ENCODE measurements at regions not wholly inside any gene's neighbourhood (a gene's known extent, or its start where the extent isn't known, plus 50 kb on each side); places are given as distances from the start of the nearest gene placed in this dataset.

DNA sequence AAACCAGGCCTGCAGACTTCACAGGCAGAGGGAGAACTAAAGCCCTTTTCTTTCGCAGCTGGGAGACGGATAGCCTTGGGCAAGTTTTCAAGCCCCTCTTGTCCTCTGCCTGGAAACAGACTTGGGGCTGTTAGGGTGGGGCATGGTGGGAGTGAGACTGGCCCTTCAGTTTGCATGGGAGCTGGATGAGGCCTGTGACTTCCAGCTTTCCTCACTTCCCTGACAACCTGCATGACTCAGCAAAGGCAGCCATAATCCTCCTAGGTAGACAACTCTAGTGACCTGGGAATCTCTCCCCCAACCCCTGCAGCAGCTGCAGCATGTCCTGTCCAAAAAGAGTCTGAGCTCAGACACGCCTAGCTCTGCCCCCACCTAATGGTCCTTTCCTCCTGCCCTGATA, 93.0 kb downstream of the POSTN start:
- TF ChIP-seq, protein P1, sequence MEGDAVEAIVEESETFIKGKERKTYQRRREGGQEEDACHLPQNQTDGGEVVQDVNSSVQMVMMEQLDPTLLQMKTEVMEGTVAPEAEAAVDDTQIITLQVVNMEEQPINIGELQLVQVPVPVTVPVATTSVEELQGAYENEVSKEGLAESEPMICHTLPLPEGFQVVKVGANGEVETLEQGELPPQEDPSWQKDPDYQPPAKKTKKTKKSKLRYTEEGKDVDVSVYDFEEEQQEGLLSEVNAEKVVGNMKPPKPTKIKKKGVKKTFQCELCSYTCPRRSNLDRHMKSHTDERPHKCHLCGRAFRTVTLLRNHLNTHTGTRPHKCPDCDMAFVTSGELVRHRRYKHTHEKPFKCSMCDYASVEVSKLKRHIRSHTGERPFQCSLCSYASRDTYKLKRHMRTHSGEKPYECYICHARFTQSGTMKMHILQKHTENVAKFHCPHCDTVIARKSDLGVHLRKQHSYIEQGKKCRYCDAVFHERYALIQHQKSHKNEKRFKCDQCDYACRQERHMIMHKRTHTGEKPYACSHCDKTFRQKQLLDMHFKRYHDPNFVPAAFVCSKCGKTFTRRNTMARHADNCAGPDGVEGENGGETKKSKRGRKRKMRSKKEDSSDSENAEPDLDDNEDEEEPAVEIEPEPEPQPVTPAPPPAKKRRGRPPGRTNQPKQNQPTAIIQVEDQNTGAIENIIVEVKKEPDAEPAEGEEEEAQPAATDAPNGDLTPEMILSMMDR (IDR thresholded peaks at IDR 0.05): no peak
- no peak for TF ChIP-seq POLR2AphosphoS5 (IDR thresholded peaks at IDR 0.05)
- TF ChIP-seq POLR2A (IDR thresholded peaks at IDR 0.05): no peak
